GM23338 (cell line): ENCODE measurements at regions not wholly inside any gene's neighbourhood (a gene's known extent, or its start where the extent isn't known, plus 50 kb on each side); places are given as distances from the start of the nearest gene placed in this dataset.
"Not testable (repeated sequence)": the region's sequence is repeated elsewhere in the genome, so short reads cannot be mapped to it uniquely, and the experiment has no call there.

Experiments used
- CREB1 ChIP-seq: fragments of 250-450 bp; sonication (Bioruptor Pico); IDR thresholded peaks from 2 replicates; pipeline ENCODE4 v1.5.0; 2020; ENCODE audit warnings: low read depth, mild to moderate bottlenecking, moderate library complexity
- CTCF ChIP-seq, 2 experiments: fragments of 200-600 bp in 1 of 2; sonication (generic) in 1 of 2; conservative IDR thresholded peaks; 2 replicates each; pipeline versions ENCODE4 v1.5.1 to v1.6.1; 2016 to 2017; ENCODE audit warnings: antibody characterized with exemption in 2 of 2, low read depth in 2 of 2, mild to moderate bottlenecking in 2 of 2, moderate library complexity in 1 of 2
- EZH2 ChIP-seq: fragments of 200-600 bp; sonication (generic); IDR thresholded peaks from one replicate; pipeline ENCODE4 v1.8.0; 2017; ENCODE audit warnings: antibody characterized with exemption, mild to moderate bottlenecking, low read depth; ENCODE audit not compliant: unreplicated experiment
- EZH2phosphoT487 ChIP-seq: fragments of 200-600 bp; sonication (generic); IDR thresholded peaks from one replicate; pipeline ENCODE4 v1.8.1; 2018; ENCODE audit warnings: antibody characterized with exemption; ENCODE audit not compliant: unreplicated experiment
- JUNB ChIP-seq: IDR thresholded peaks from one replicate; pipeline ENCODE4 v1.6.1; 2016; ENCODE audit warnings: antibody characterized with exemption; ENCODE audit not compliant: unreplicated experiment
- NANOG ChIP-seq: IDR thresholded peaks from 2 replicates; pipeline ENCODE4 v1.6.1; 2016; ENCODE audit warnings: antibody characterized with exemption, borderline replicate concordance
- POLR2AphosphoS5 ChIP-seq: IDR thresholded peaks from 2 replicates; pipeline ENCODE4 v1.6.1; 2016; ENCODE audit warnings: antibody characterized with exemption, low read depth
- REST ChIP-seq: IDR thresholded peaks from one replicate; pipeline ENCODE4 v1.6.1; 2018; ENCODE audit warnings: antibody characterized with exemption; ENCODE audit not compliant: unreplicated experiment
- STAT1 ChIP-seq: IDR thresholded peaks from one replicate; pipeline ENCODE4 v1.6.1; 2016; ENCODE audit warnings: antibody characterized with exemption; ENCODE audit not compliant: unreplicated experiment
- ZNF114 ChIP-seq: fragments of 250-450 bp; sonication (Bioruptor Pico); IDR thresholded peaks from 2 replicates; pipeline ENCODE4 v1.5.0; 2020; ENCODE audit warnings: mild to moderate bottlenecking, moderate library complexity
- ZNF331 ChIP-seq: fragments of 250-450 bp; sonication (Bioruptor Pico); IDR thresholded peaks from 2 replicates; pipeline ENCODE4 v1.5.0; 2020; ENCODE audit warnings: low read depth, mild to moderate bottlenecking, moderate library complexity
- ZNF462 ChIP-seq: fragments of 250-450 bp; sonication (Bioruptor Pico); IDR thresholded peaks from 2 replicates; pipeline ENCODE4 v1.5.0; 2020; ENCODE audit warnings: mild to moderate bottlenecking, moderate library complexity
- TF ChIP-seq, protein P1 (sequence below): IDR thresholded peaks from 2 replicates; pipeline ENCODE4 v1.6.1; 2016; ENCODE audit warnings: antibody characterized with exemption

- not testable (repeated sequence) for TF ChIP-seq CTCF (conservative IDR thresholded peaks at IDR 0.05; ENCODE audit: low read depth in 2 of 2); CREB1 (CRISPR knock-in tag); EZH2; POLR2AphosphoS5; REST; JUNB; EZH2phosphoT487; ZNF114 (CRISPR knock-in tag); NANOG; STAT1; ZNF462 (CRISPR knock-in tag); ZNF331 (CRISPR knock-in tag)
- TF ChIP-seq, protein P1, sequence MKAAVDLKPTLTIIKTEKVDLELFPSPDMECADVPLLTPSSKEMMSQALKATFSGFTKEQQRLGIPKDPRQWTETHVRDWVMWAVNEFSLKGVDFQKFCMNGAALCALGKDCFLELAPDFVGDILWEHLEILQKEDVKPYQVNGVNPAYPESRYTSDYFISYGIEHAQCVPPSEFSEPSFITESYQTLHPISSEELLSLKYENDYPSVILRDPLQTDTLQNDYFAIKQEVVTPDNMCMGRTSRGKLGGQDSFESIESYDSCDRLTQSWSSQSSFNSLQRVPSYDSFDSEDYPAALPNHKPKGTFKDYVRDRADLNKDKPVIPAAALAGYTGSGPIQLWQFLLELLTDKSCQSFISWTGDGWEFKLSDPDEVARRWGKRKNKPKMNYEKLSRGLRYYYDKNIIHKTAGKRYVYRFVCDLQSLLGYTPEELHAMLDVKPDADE = not testable (repeated sequence)
These were observed 1328.4 kb downstream of the RPIA start for GRCh38 chr2:90019908-90020307.
